Prostate gland (tissue), 2 donors: ENCODE measurements at regions not wholly inside any gene's neighbourhood (a gene's known extent, or its start where the extent isn't known, plus 50 kb on each side); places are given as distances from the start of the nearest gene placed in this dataset.

Experiments used
- DNase-seq: peaks from one replicate; pipeline ENCODE4 v3.0.0-alpha.2; 2019; ENCODE audit warnings: low spot score
- H3K27ac ChIP-seq, 2 donors: fragments of 200-600 bp; sonication (generic); 2 replicates each; pipeline ENCODE4 v1.5.1; 2017 to 2019
- H3K27me3 ChIP-seq: fragments of 200-600 bp; sonication (generic); replicated peaks from 2 replicates; pipeline ENCODE4 v1.5.1; 2019; ENCODE audit not compliant: insufficient read depth
- H3K36me3 ChIP-seq, 2 donors: fragments of 200-600 bp; sonication (generic); 1 replicate in 1 of 2; 2 replicates in 1 of 2; pipeline versions ENCODE4 v1.5.1 to v1.8.1; 2017 to 2019
- H3K4me1 ChIP-seq: fragments of 200-600 bp; sonication (generic); replicated peaks from 2 replicates; pipeline ENCODE4 v1.5.1; 2019
- H3K4me3 ChIP-seq, 2 donors: fragments of 200-600 bp; sonication (generic); 2 replicates each; pipeline ENCODE4 v1.5.1; 2017 to 2019
- H3K9me3 ChIP-seq: fragments of 200-600 bp; sonication (generic); 2 replicates; pipeline ENCODE4 v1.5.1; 2017
- CTCF ChIP-seq, 4 experiments: fragments of 200-600 bp in 2 of 4; fragments of 450-650 bp in 2 of 4; sonication (generic) in 2 of 4; IDR thresholded peaks; 1 replicate in 3 of 4; 2 replicates in 1 of 4; pipeline ENCODE4 v1.5.1; 2016 to 2019; ENCODE audit warnings: antibody characterized with exemption in 4 of 4, mild to moderate bottlenecking in 2 of 4, moderate library complexity in 2 of 4
- POLR2A ChIP-seq: fragments of 450-650 bp; IDR thresholded peaks from one replicate; pipeline ENCODE4 v1.6.1; 2016; ENCODE audit warnings: antibody characterized with exemption, mild to moderate bottlenecking
- POLR2AphosphoS5 ChIP-seq: sonication (generic); formaldehyde crosslinking; IDR thresholded peaks from one replicate; pipeline ENCODE4 v1.6.1; 2017; ENCODE audit warnings: antibody characterized with exemption
- WGBS: methylation state at CpG from one replicate; pipeline ENCODE4 v1.1.5; 2018; 5-methylcytosine and 5-hydroxymethylcytosine counted together
- intact Hi-C: fragments of 100-400 bp; cut with DNase I; formaldehyde crosslinking; loops from one replicate; pipeline ENCODE4 v1.14.2; 2022

- no peaks in the 10 kb centered on the region for H3K36me3 ChIP-seq
- 57% methylated on average over 8 of the region's 8 CpGs for WGBS
- H3K27ac ChIP-seq: peak overlapping the region; percentile 94 to 97
- H3K4me3 ChIP-seq: peak overlapping the region; percentile 38 to 49
- no peak for DNase-seq
- no peaks in the 10 kb centered on the region for H3K9me3 ChIP-seq
- H3K27me3 ChIP-seq: no peaks in the 10 kb centered on the region
- TF ChIP-seq POLR2A: no peak
- H3K4me1 ChIP-seq: no peaks in the 10 kb centered on the region
- intact Hi-C loops: loop anchor here (5.0 to 10.0 kb wide), 2 partner anchors 108 to 390 kb away; partner anchors contain the start of gene FGGY
Observed at GRCh38 chr1:58904299-58905125, 120.7 kb upstream of the JUN start.

- TF ChIP-seq POLR2AphosphoS5 (no peak), POLR2A (no peak), CTCF (IDR thresholded peaks at IDR 0.05) (no peak)
- DNase-seq: no peak
- Histone ChIP-seq H3K27me3 (no peaks in the 10 kb centered on the region), H3K36me3 (no peaks in the 10 kb centered on the region), H3K27ac (peak overlapping the region in 1 of 2 donors; percentile 97), H3K4me1 (no peaks in the 10 kb centered on the region), H3K4me3 (no peak overlapping the region), H3K9me3 (no peaks in the 10 kb centered on the region)
- intact Hi-C loops: loop anchor here (10.0 kb wide), 1 partner anchor 390 kb away; the partner anchor contains the start of gene FGGY
- 85% methylated on average over 3 of the region's 3 CpGs for WGBS
Observed at GRCh38 chr1:58905126-58905490, 121.3 kb upstream of the JUN start.

DNA sequence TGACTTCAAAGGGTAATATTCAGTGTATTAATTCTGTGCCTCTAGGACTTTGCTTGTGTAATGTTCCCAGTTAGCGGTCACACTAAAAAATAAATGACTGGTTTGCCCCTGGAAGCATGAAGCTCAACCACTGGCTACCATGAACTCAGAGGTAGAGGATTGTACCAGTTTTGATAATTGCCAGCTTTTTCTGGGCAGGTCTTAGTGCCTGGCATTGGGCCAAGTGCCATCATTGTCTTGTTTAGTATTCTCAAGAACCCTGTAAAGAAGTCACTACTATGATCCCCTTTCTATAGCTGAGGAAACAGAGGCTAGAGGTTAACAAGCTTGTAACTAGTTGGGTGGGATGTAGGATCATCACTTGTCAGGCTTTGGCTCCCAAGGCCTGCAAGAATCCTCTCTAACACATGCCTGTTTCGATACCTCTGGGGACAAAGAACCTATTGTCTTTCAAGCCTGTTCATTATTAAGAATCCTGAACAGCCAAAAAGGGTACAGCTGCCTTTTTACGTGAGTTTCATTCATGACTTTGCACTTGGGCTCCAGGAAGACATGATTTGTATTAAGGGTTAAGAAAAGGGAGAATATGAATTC, 121.9 kb upstream of the JUN start:
- intact Hi-C loops: loop anchor here (10.0 kb wide), 1 partner anchor 389 kb away; the partner anchor contains the start of gene FGGY
- WGBS: 75% methylated on average over 3 of the region's 3 CpGs
- H3K27me3 ChIP-seq: no peaks in the 10 kb centered on the region
- H3K4me3 ChIP-seq: no peak overlapping the region
- no peak for DNase-seq
- no peaks in the 10 kb centered on the region for H3K36me3 ChIP-seq
- TF ChIP-seq POLR2A (no peak), CTCF (IDR thresholded peaks at IDR 0.05) (no peak), POLR2AphosphoS5 (no peak)
- no peaks in the 10 kb centered on the region for H3K4me1 ChIP-seq
- H3K9me3 ChIP-seq: no peaks in the 10 kb centered on the region
- no peak overlapping the region for H3K27ac ChIP-seq

GRCh38 chr1:58907398-58907797, 123.6 kb upstream of the JUN start:
- DNase-seq: no peak
- no peak for TF ChIP-seq CTCF (IDR thresholded peaks at IDR 0.05)
- Histone ChIP-seq H3K27ac (no peak overlapping the region), H3K27me3 (no peaks in the 10 kb centered on the region), H3K4me3 (no peak overlapping the region), H3K36me3 (no peaks in the 10 kb centered on the region), H3K4me1 (no peaks in the 10 kb centered on the region), H3K9me3 (no peaks in the 10 kb centered on the region)
- WGBS: 83% methylated on average over 3 of the region's 3 CpGs
- intact Hi-C loops: loop anchor here (10.0 kb wide), 1 partner anchor 387 kb away; the partner anchor contains the start of gene FGGY

DNA sequence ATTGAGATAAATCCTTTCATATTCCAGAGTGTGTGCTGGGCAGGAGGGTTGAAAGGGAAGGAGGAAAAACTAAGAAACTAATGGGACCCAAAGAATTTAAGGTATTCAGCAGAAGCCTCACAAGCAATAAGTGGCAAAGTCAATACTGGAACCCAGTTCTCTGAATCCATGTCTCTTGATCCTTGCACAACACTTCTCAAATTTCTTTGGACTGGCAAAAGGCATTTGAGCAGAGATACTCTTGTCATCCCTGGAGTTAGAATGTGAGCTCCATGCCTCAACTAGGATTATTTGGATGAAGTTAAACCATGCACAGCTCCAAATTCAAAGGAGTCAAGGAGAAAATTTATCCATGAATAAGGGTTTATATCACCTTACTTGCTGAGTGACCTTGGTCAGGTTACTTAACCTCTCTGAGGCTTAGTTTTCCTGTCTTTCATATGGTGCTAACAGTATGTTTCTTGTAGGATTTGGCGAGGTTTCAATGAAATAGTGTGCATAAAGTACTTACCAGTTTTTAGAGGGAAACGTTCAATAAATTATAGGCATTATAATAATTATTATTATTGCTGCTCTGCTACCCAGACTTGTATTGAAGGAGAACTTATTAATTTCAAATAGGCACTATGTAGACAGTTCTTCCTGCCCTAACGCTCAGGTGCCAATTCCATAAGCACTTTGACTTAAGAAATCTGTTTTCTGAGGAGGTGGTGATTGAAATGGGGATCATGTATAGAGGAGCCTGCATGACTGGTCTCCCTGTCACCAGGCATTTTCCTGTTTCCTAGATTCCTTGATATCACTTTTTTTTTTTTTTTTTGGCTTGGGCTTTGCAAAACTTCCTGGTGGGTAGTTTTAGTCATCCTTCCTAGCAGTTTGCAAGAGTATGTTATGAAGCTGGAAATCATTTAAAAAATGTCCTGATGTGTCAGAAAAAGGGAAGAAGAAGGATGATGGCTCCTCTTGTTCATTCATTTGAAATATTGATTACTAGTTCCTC, 125.0 kb upstream of the JUN start:
- TF ChIP-seq CTCF (IDR thresholded peaks at IDR 0.05) (no peak), POLR2AphosphoS5 (no peak), POLR2A (no peak)
- intact Hi-C loops: loop anchor here (10.0 kb wide), 1 partner anchor 386 kb away; the partner anchor contains the start of gene FGGY
- WGBS: 79% methylated on average over 3 of the region's 3 CpGs

More for the DNA sequence above, 125.0 kb upstream of the JUN start:
- Histone ChIP-seq H3K36me3 (no peaks in the 10 kb centered on the region), H3K9me3 (no peaks in the 10 kb centered on the region), H3K4me1 (no peaks in the 10 kb centered on the region), H3K27ac (no peak overlapping the region), H3K4me3 (no peak overlapping the region), H3K27me3 (no peaks in the 10 kb centered on the region)
- no peak for DNase-seq
